Retinal pigment epithelial cell (primary cell): ENCODE measurements at regions not wholly inside any gene's neighbourhood (a gene's known extent, or its start where the extent isn't known, plus 50 kb on each side); places are given as distances from the start of the nearest gene placed in this dataset.
"Not testable (repeated sequence)": the region's sequence is repeated elsewhere in the genome, so short reads cannot be mapped to it uniquely, and the experiment has no call there.

ENCODE experiments used
- DNase-seq: peaks from one replicate; pipeline ENCODE4 v3.0.0-alpha.2; 2010; ENCODE audit warnings: low read depth
- H3K4me3 ChIP-seq: 2 replicates; pipeline ENCODE4 v1.5.1; 2011; ENCODE audit warnings: mild to moderate bottlenecking, low read length, control low read depth, moderate library complexity
- CTCF ChIP-seq: conservative IDR thresholded peaks from 2 replicates; pipeline ENCODE4 v1.5.1; 2011; ENCODE audit warnings: low read depth, low read length, control low read depth, inconsistent platforms

GRCh38 chr22:23418159-23418788 lies 161.8 kb downstream of the IGLL1 start:
- TF ChIP-seq CTCF, result no peak
- no peak overlapping the region for H3K4me3 ChIP-seq
- DNase-seq, result no peak

GRCh38 chr22:23417327-23417726 lies 162.8 kb downstream of the IGLL1 start:
- not testable (repeated sequence) for H3K4me3 ChIP-seq, DNase-seq

GRCh38 chr22:23416169-23416690 lies 163.9 kb downstream of the IGLL1 start:
- DNase-seq, H3K4me3 ChIP-seq: not testable (repeated sequence)

GRCh38 chr22:23415490-23415851 lies 164.6 kb downstream of the IGLL1 start:
- DNase-seq, result no peak
- TF ChIP-seq CTCF, result no peak
- no peak overlapping the region for H3K4me3 ChIP-seq

GRCh38 chr22:23414727-23415489 lies 165.2 kb downstream of the IGLL1 start:
- no peak for DNase-seq
- no peak overlapping the region for H3K4me3 ChIP-seq
- no peak for TF ChIP-seq CTCF

GRCh38 chr22:23411739-23412138 lies 168.4 kb downstream of the IGLL1 start:
- no peak overlapping the region for H3K4me3 ChIP-seq
- no peak for DNase-seq
- TF ChIP-seq CTCF, result no peak

- DNase-seq, result no peak
- no peak overlapping the region for H3K4me3 ChIP-seq
- no peak for TF ChIP-seq CTCF
These were observed 169.7 kb downstream of the IGLL1 start for GRCh38 chr22:23410411-23410810.

- no peak for TF ChIP-seq CTCF
- no peak for DNase-seq
- no peak overlapping the region for H3K4me3 ChIP-seq
These were observed 170.1 kb downstream of the IGLL1 start for GRCh38 chr22:23409976-23410375.
